NT2/D1 (cell line): ENCODE measurements at regions not wholly inside any gene's neighbourhood (a gene's known extent, or its start where the extent isn't known, plus 50 kb on each side); places are given as distances from the start of the nearest gene placed in this dataset.

Experiments
- SUZ12 ChIP-seq: IDR thresholded peaks from 2 replicates; pipeline ENCODE4 v1.6.1; 2011; ENCODE audit not compliant: insufficient read length, insufficient read depth; ENCODE audit errors: extremely low read depth
- ZNF274 ChIP-seq: IDR thresholded peaks from 2 replicates; pipeline ENCODE4 v1.6.1; 2011; ENCODE audit warnings: mild to moderate bottlenecking, low read depth, low read length

DNA sequence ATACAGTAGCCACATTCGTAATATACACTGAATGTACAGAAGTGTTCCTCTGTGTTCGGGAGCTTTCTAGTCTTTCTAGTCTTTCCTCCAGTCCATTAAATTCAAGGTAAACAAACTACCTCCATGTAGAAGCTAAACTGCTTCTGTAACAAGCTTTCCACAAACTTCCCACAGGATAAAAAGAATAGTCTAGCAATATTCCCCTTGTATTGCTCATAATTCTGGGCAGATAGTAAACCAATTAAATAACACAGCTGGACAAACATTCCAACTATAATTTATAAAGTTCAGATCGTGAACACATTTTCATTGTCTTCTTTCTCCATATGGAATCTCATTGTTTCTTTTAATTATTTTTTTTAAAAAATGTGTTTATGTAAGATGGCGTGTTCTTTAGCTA lies 307.2 kb downstream of the AEBP2 start:
- no peak for TF ChIP-seq ZNF274
- TF ChIP-seq SUZ12 = no peak
